ENCODE measurements at regions not wholly inside any gene's neighbourhood (a gene's known extent, or its start where the extent isn't known, plus 50 kb on each side); places are given as distances from the start of the nearest gene placed in this dataset.

GRCh38 chr5:18197734-18198133 lies 563.5 kb downstream of the TAF11L14 start:
- TF ChIP-seq CTCF (IDR thresholded peaks at IDR 0.05; ENCODE audit: borderline replicate concordance, extremely low read depth, low read length, poor library complexity, severe bottlenecking) = no peak
- TF ChIP-seq EZH2 (IDR thresholded peaks at IDR 0.05; ENCODE audit: borderline replicate concordance, low read depth, low read length, severe bottlenecking) = no peak

All from DND-41 (cell line).